IMR-90 (cell line): ENCODE measurements at regions not wholly inside any gene's neighbourhood (a gene's known extent, or its start where the extent isn't known, plus 50 kb on each side); places are given as distances from the start of the nearest gene placed in this dataset.

Experiments used
- ATAC-seq: fragments of 200-7000 bp; cut with Tn5 transposase; 2 replicates; pipeline ENCODE4 v1.9.1; 2020; ENCODE audit warnings: low read depth, mild to moderate bottlenecking, moderate library complexity
- BruUV-seq: library from RNA; stranded (reverse); fragments of 400-500 nt; replicated peaks from 2 replicates; lab custom pipeline; 2021; lab: Mats Ljungman, UMichigan
- CTCF ChIA-PET: fragments of 300-600 bp; formaldehyde crosslinking; extraction: SDS; loops from one replicate; lab custom pipeline; 2021; ENCODE audit warnings: antibody characterized with exemption; lab: Yijun Ruan, JAX
- POLR2A ChIA-PET: fragments of 300-600 bp; sonication (Branson Sonifier 250); formaldehyde crosslinking; loops from one replicate; lab custom pipeline; 2022; ENCODE audit warnings: antibody characterized with exemption; ENCODE audit not compliant: unreplicated experiment; lab: Charles Lee
- DNase-seq: peaks from one replicate; pipeline ENCODE4 v3.0.0; 2013
- H2AFZ ChIP-seq: replicated peaks from 2 replicates; pipeline ENCODE3; 2013; ENCODE audit warnings: low read length, mild to moderate bottlenecking; ENCODE audit not compliant: poor library complexity
- H2AK5ac ChIP-seq: 2 replicates; pipeline ENCODE4 v1.6.1; 2013; ENCODE audit warnings: low read depth, low read length, inconsistent platforms
- H2AK9ac ChIP-seq: replicated peaks from 2 replicates; pipeline ENCODE3; 2013; ENCODE audit warnings: mild to moderate bottlenecking, low read depth, low read length, moderate library complexity; ENCODE audit not compliant: poor library complexity
- H2BK120ac ChIP-seq: 2 replicates; pipeline ENCODE4 v1.6.1; 2013; ENCODE audit warnings: low read depth, low read length, inconsistent platforms
- H2BK15ac ChIP-seq: 3 replicates; pipeline ENCODE4 v1.6.1; 2013; ENCODE audit warnings: low read depth, low read length, inconsistent platforms
- H2BK20ac ChIP-seq: 2 replicates; pipeline ENCODE4 v1.6.1; 2013; ENCODE audit warnings: low read depth, mild to moderate bottlenecking, inconsistent platforms, low read length, moderate library complexity
- H2BK5ac ChIP-seq: 2 replicates; pipeline ENCODE4 v1.6.1; 2013; ENCODE audit warnings: mild to moderate bottlenecking, low read depth, low read length, inconsistent platforms; ENCODE audit not compliant: poor library complexity, severe bottlenecking
- H3K14ac ChIP-seq: replicated peaks from 2 replicates; pipeline ENCODE4 v1.6.1; 2013; ENCODE audit warnings: low read depth, low read length, inconsistent platforms
- H3K18ac ChIP-seq: 2 replicates; pipeline ENCODE4 v1.6.1; 2013; ENCODE audit warnings: low read depth, low read length, control low read depth
- H3K23ac ChIP-seq: 2 replicates; pipeline ENCODE4 v1.6.1; 2013; ENCODE audit warnings: low read depth, low read length, inconsistent platforms
- H3K27ac ChIP-seq: 2 replicates; pipeline ENCODE4 v1.5.1; 2013; ENCODE audit warnings: mild to moderate bottlenecking, control low read depth, low read length; ENCODE audit not compliant: insufficient read depth
- H3K27me3 ChIP-seq: 2 replicates; pipeline ENCODE4 v1.6.1; 2013; ENCODE audit warnings: low read length; ENCODE audit not compliant: control insufficient read depth, insufficient read depth
- H3K36me3 ChIP-seq: 2 replicates; pipeline ENCODE4 v1.6.1; 2013; ENCODE audit warnings: low read length, mixed read lengths; ENCODE audit not compliant: control insufficient read depth, insufficient read depth
- H3K4ac ChIP-seq: 2 replicates; pipeline ENCODE4 v1.6.1; 2013; ENCODE audit warnings: low read depth, low read length, inconsistent platforms
- H3K4me1 ChIP-seq: 2 replicates; pipeline ENCODE4 v1.6.1; 2013; ENCODE audit warnings: low read length, mixed read lengths; ENCODE audit not compliant: control insufficient read depth, insufficient read depth
- H3K4me2 ChIP-seq: 2 replicates; pipeline ENCODE4 v1.6.1; 2013; ENCODE audit warnings: low read depth, mild to moderate bottlenecking, control low read depth, low read length, moderate library complexity
- H3K4me3 ChIP-seq: 2 replicates; pipeline ENCODE4 v1.5.1; 2013; ENCODE audit warnings: low read depth, mild to moderate bottlenecking, control low read depth, low read length, moderate library complexity; ENCODE audit not compliant: insufficient read depth
- H3K56ac ChIP-seq: 2 replicates; pipeline ENCODE4 v1.6.1; 2013; ENCODE audit warnings: low read length, inconsistent platforms; ENCODE audit not compliant: insufficient read depth; ENCODE audit errors: extremely low read depth
- H3K79me1 ChIP-seq, 2 experiments: 2 replicates each; pipeline ENCODE4 v1.6.1; 2013; ENCODE audit warnings: low read length in 2 of 2, inconsistent platforms in 1 of 2, low read depth in 1 of 2
- H3K9ac ChIP-seq: 2 replicates; pipeline ENCODE4 v1.6.1; 2013; ENCODE audit warnings: low read depth, low read length, control low read depth
- H3K9me1 ChIP-seq: 2 replicates; pipeline ENCODE4 v1.6.1; 2013; ENCODE audit warnings: low read length, inconsistent platforms; ENCODE audit not compliant: insufficient read depth
- H3K9me3 ChIP-seq: 2 replicates; pipeline ENCODE4 v1.6.1; 2013; ENCODE audit warnings: low read length; ENCODE audit not compliant: control insufficient read depth, insufficient read depth
- H4K20me1 ChIP-seq: 2 replicates; pipeline ENCODE4 v1.6.1; 2013; ENCODE audit warnings: low read length, inconsistent platforms; ENCODE audit not compliant: insufficient read depth
- H4K5ac ChIP-seq: 2 replicates; pipeline ENCODE4 v1.6.1; 2013; ENCODE audit warnings: mild to moderate bottlenecking, low read depth, low read length, control low read depth
- H4K8ac ChIP-seq, 2 experiments: 2 replicates each; pipeline ENCODE4 v1.6.1; 2013; ENCODE audit warnings: low read depth in 2 of 2, low read length in 2 of 2, control low read depth in 1 of 2, inconsistent platforms in 1 of 2
- H4K91ac ChIP-seq: 2 replicates; pipeline ENCODE4 v1.6.1; 2013; ENCODE audit warnings: low read depth, low read length, inconsistent platforms; ENCODE audit not compliant: insufficient read depth
- BHLHE40 ChIP-seq: fragments of 150-350 bp; IDR thresholded peaks from 2 replicates; pipeline ENCODE4 v1.6.1; 2016; ENCODE audit warnings: mild to moderate bottlenecking, low read depth, low read length
- CEBPB ChIP-seq: IDR thresholded peaks from 2 replicates; pipeline ENCODE4 v1.6.1; 2012; ENCODE audit warnings: low read depth, low read length, improper control_type of control experiment
- CHD1 ChIP-seq: IDR thresholded peaks from 2 replicates; pipeline ENCODE4 v1.6.1; 2012; ENCODE audit warnings: low read depth, low read length, improper control_type of control experiment
- CTCF ChIP-seq: conservative IDR thresholded peaks from 2 replicates; pipeline ENCODE4 v1.5.1; 2012; ENCODE audit warnings: mild to moderate bottlenecking, low read depth, low read length, improper control_type of control experiment
- ELK1 ChIP-seq: fragments of 150-350 bp; IDR thresholded peaks from 2 replicates; pipeline ENCODE4 v1.6.1; 2016; ENCODE audit warnings: low read depth, mild to moderate bottlenecking, low read length, moderate library complexity, borderline replicate concordance
- MAZ ChIP-seq: IDR thresholded peaks from 2 replicates; pipeline ENCODE4 v1.6.1; 2012; ENCODE audit warnings: low read depth, mild to moderate bottlenecking, low read length, improper control_type of control experiment, moderate library complexity, borderline replicate concordance
- NFE2L2 ChIP-seq: fragments of 150-350 bp; IDR thresholded peaks from 2 replicates; pipeline ENCODE4 v1.6.1; 2016; ENCODE audit warnings: low read depth, mild to moderate bottlenecking, low read length
- RCOR1 ChIP-seq: IDR thresholded peaks from 2 replicates; pipeline ENCODE4 v1.6.1; 2012; ENCODE audit warnings: mild to moderate bottlenecking, low read length, improper control_type of control experiment; ENCODE audit not compliant: insufficient replicate concordance
- RFX5 ChIP-seq: IDR thresholded peaks from 2 replicates; pipeline ENCODE4 v1.8.0; 2012; ENCODE audit warnings: low read depth, mild to moderate bottlenecking, low read length, moderate library complexity
- USF2 ChIP-seq: fragments of 150-350 bp; IDR thresholded peaks from 2 replicates; pipeline ENCODE4 v1.6.1; 2017; ENCODE audit warnings: mild to moderate bottlenecking, antibody characterized with exemption, low read length, low read depth
- WGBS, 2 experiments: methylation state at CpG; one replicate each; pipeline versions ENCODE4 v1.1.5 to v1.1.7; 2013; ENCODE audit warnings: missing lambda C conversion rate in 2 of 2; ENCODE audit not compliant: insufficient read length in 1 of 2; ENCODE audit errors: extremely low coverage in 2 of 2; 5-methylcytosine and 5-hydroxymethylcytosine counted together
- dilution Hi-C: fragments of 300-500 bp; cut with HindIII; formaldehyde crosslinking; loops from one replicate; pipeline ENCODE4 v1.14.3; 2018; ENCODE audit warnings: low sequenced_read_pairs; ENCODE audit not compliant: unreplicated experiment
- in situ Hi-C: fragments of 300-500 bp; cut with MboI; formaldehyde crosslinking; loops from 3 replicates; pipeline ENCODE4 v1.14.3; 2019; ENCODE audit warnings: low sequenced_read_pairs, inconsistent platforms, mixed read lengths
- intact Hi-C: fragments of 100-400 bp; cut with micrococcal nuclease; formaldehyde crosslinking; loops from 2 replicates; pipeline ENCODE4 v1.10.0; 2022

GRCh38 chr13:95477187-95477586, 75.3 kb upstream of the CLDN10 start:
- Histone ChIP-seq H3K4me3 (no peak overlapping the region), H3K4ac (no peak overlapping the region), H3K4me1 (no peaks in the 10 kb centered on the region), H3K18ac (no peak overlapping the region), H4K5ac (no peak overlapping the region), H3K36me3 (no peaks in the 10 kb centered on the region), H3K27me3 (peaks cover 30% of the 10 kb centered on the region), H3K23ac (no peak overlapping the region), H4K8ac (no peak overlapping the region), H3K9me3 (peaks cover 4% of the 10 kb centered on the region; the same call in 1 of the 2 replicates), H3K9ac (no peak overlapping the region), H2BK15ac (no peak overlapping the region), H3K9me1 (no peaks in the 10 kb centered on the region), H2AFZ (no peak overlapping the region), H2BK5ac (no peak overlapping the region), H4K91ac (no peak overlapping the region), H2AK5ac (no peak overlapping the region), H2AK9ac (no peak overlapping the region), H3K79me1 (no peaks in the 10 kb centered on the region), H3K14ac (no peak overlapping the region), H3K27ac (no peak overlapping the region), H3K56ac (no peak overlapping the region), H4K20me1 (no peaks in the 10 kb centered on the region), H3K4me2 (no peak overlapping the region), H2BK20ac (no peak overlapping the region), H2BK120ac (no peak overlapping the region)
- TF ChIP-seq RFX5 (no peak), NFE2L2 (no peak), MAZ (no peak), RCOR1 (no peak), USF2 (no peak), ELK1 (no peak), CTCF (no peak), CHD1 (no peak), BHLHE40 (no peak), CEBPB (no peak)
- intact Hi-C loops (loop anchor here (5.0 kb wide), 1 partner anchor 860 kb away; no protein-coding TSS in a partner anchor), in situ Hi-C loops (no loop called here), dilution Hi-C loops (no loop called here)
- no TSS peak for BruUV-seq
- ChIA-PET POLR2A (no interaction called here), CTCF (no interaction called here)
- ATAC-seq (no peak), DNase-seq (no peak)
- 64% methylated on average over 5 of the region's 6 CpGs; no CpG with 5 or more reads in 1 of the 2 experiments for WGBS, 2 experiments
